Astrocyte (in vitro differentiated cells and primary cell): ENCODE measurements at regions not wholly inside any gene's neighbourhood (a gene's known extent, or its start where the extent isn't known, plus 50 kb on each side); places are given as distances from the start of the nearest gene placed in this dataset.

ENCODE experiments used
- DNase-seq: peaks from one replicate; pipeline ENCODE4 v3.0.0-alpha.2; 2010; ENCODE audit warnings: low read depth
- FAIRE-seq: peaks from 2 replicates; lab custom pipeline; 2011; peaks lifted over from hg19 to GRCh38; lab: Jason Lieb, UNC
- H2AFZ ChIP-seq: 2 replicates; pipeline ENCODE4 v1.6.0; 2012; ENCODE audit warnings: low read depth, low read length, inconsistent platforms
- H3K27ac ChIP-seq: 2 replicates; pipeline ENCODE4 v1.5.1; 2011; ENCODE audit warnings: low read depth, low read length, inconsistent platforms
- H3K27me3 ChIP-seq: 2 replicates; pipeline ENCODE4 v1.6.0; 2011; ENCODE audit warnings: low read length, inconsistent platforms; ENCODE audit not compliant: insufficient read depth
- H3K36me3 ChIP-seq: 2 replicates; pipeline ENCODE4 v1.5.1; 2011; ENCODE audit warnings: low read length, inconsistent platforms; ENCODE audit not compliant: insufficient read depth
- H3K4me1 ChIP-seq: 2 replicates; pipeline ENCODE4 v1.5.1; 2011; ENCODE audit warnings: low read length, inconsistent platforms; ENCODE audit not compliant: insufficient read depth
- H3K4me2 ChIP-seq: 2 replicates; pipeline ENCODE4 v1.6.0; 2012; ENCODE audit warnings: low read length, inconsistent platforms
- H3K4me3 ChIP-seq: 2 replicates; pipeline ENCODE4 v1.5.1; 2011; ENCODE audit warnings: low read depth, mild to moderate bottlenecking, low read length, inconsistent platforms; ENCODE audit not compliant: insufficient read depth
- H3K79me2 ChIP-seq: 2 replicates; pipeline ENCODE4 v1.6.0; 2012; ENCODE audit warnings: mild to moderate bottlenecking, low read length, inconsistent platforms; ENCODE audit not compliant: insufficient read depth
- H3K9ac ChIP-seq: 2 replicates; pipeline ENCODE4 v1.6.0; 2012; ENCODE audit warnings: mild to moderate bottlenecking, low read length, inconsistent platforms
- H3K9me3 ChIP-seq: 2 replicates; pipeline ENCODE4 v1.5.1; 2012; ENCODE audit warnings: low read depth, mild to moderate bottlenecking, low read length, inconsistent platforms; ENCODE audit not compliant: insufficient read depth
- H4K20me1 ChIP-seq: 2 replicates; pipeline ENCODE4 v1.6.0; 2012; ENCODE audit warnings: low read length, inconsistent platforms; ENCODE audit not compliant: insufficient read depth
- H3K27ac Mint-ChIP-seq: one replicate; pipeline ENCODE4 v1.8.0; 2021; ENCODE audit warnings: mild to moderate bottlenecking, mixed read lengths; ENCODE audit not compliant: unreplicated experiment
- H3K27me3 Mint-ChIP-seq: one replicate; pipeline ENCODE4 v1.8.0; 2021; ENCODE audit warnings: low read depth, mixed read lengths; ENCODE audit not compliant: unreplicated experiment
- H3K36me3 Mint-ChIP-seq: one replicate; pipeline ENCODE4 v1.8.0; 2021; ENCODE audit warnings: low read depth, mixed read lengths; ENCODE audit not compliant: unreplicated experiment
- H3K4me1 Mint-ChIP-seq: one replicate; pipeline ENCODE4 v1.8.0; 2021; ENCODE audit warnings: low read depth, mixed read lengths; ENCODE audit not compliant: unreplicated experiment
- H3K4me3 Mint-ChIP-seq: one replicate; pipeline ENCODE4 v1.8.0; 2021; ENCODE audit warnings: mild to moderate bottlenecking, moderate library complexity, mixed read lengths; ENCODE audit not compliant: unreplicated experiment
- H3K9me3 Mint-ChIP-seq: one replicate; pipeline ENCODE4 v1.8.0; 2021; ENCODE audit warnings: mild to moderate bottlenecking, mixed read lengths; ENCODE audit not compliant: unreplicated experiment
- CTCF ChIP-seq: IDR thresholded peaks from 2 replicates; pipeline ENCODE4 v1.5.1; 2011; ENCODE audit warnings: low read depth, mild to moderate bottlenecking, inconsistent platforms, low read length, moderate library complexity; ENCODE audit not compliant: insufficient read depth
- EZH2 ChIP-seq: IDR thresholded peaks from 2 replicates; pipeline ENCODE4 v1.6.1; 2012; ENCODE audit warnings: mild to moderate bottlenecking, low read length, inconsistent platforms; ENCODE audit not compliant: insufficient read depth

GRCh38 chr12:5305425-5305824 lies 126.5 kb upstream of the NTF3 start:
- peaks cover 4% of the 10 kb centered on the region for H3K4me1 Mint-ChIP-seq
- Histone ChIP-seq H3K9me3 (no peaks in the 10 kb centered on the region), H3K4me1 (no peaks in the 10 kb centered on the region), H3K27ac (no peak overlapping the region), H3K4me3 (no peak overlapping the region), H3K4me2 (no peak overlapping the region), H3K9ac (no peak overlapping the region), H3K36me3 (no peaks in the 10 kb centered on the region), H3K27me3 (no peaks in the 10 kb centered on the region), H2AFZ (no peak overlapping the region), H4K20me1 (no peaks in the 10 kb centered on the region), H3K79me2 (no peaks in the 10 kb centered on the region)
- no peak for DNase-seq
- H3K27ac Mint-ChIP-seq, result no peak overlapping the region
- H3K27me3 Mint-ChIP-seq, result peaks cover 13% of the 10 kb centered on the region
- TF ChIP-seq EZH2 (no peak), CTCF (no peak)
- no peaks in the 10 kb centered on the region for H3K36me3 Mint-ChIP-seq
- H3K4me3 Mint-ChIP-seq, result no peak overlapping the region
- no peak for FAIRE-seq
- H3K9me3 Mint-ChIP-seq, result peaks cover 3% of the 10 kb centered on the region

GRCh38 chr12:5305886-5306545 lies 125.9 kb upstream of the NTF3 start:
- Histone ChIP-seq H3K4me3 (no peak overlapping the region), H3K79me2 (no peaks in the 10 kb centered on the region), H3K27ac (no peak overlapping the region), H3K9ac (no peak overlapping the region), H4K20me1 (no peaks in the 10 kb centered on the region), H3K9me3 (no peaks in the 10 kb centered on the region), H3K36me3 (no peaks in the 10 kb centered on the region), H2AFZ (no peak overlapping the region), H3K4me2 (no peak overlapping the region), H3K27me3 (no peaks in the 10 kb centered on the region), H3K4me1 (no peaks in the 10 kb centered on the region)
- peaks cover 13% of the 10 kb centered on the region for H3K27me3 Mint-ChIP-seq
- no peak overlapping the region for H3K4me3 Mint-ChIP-seq
- peaks cover 3% of the 10 kb centered on the region for H3K9me3 Mint-ChIP-seq
- TF ChIP-seq CTCF (no peak), EZH2 (no peak)
- FAIRE-seq (peak; percentile 17), DNase-seq (no peak)
- H3K27ac Mint-ChIP-seq, result no peak overlapping the region
- H3K4me1 Mint-ChIP-seq, result peaks cover 4% of the 10 kb centered on the region
- H3K36me3 Mint-ChIP-seq, result no peaks in the 10 kb centered on the region

- Histone ChIP-seq H3K4me3 (no peak overlapping the region), H3K4me1 (no peaks in the 10 kb centered on the region), H3K9ac (no peak overlapping the region), H3K9me3 (no peaks in the 10 kb centered on the region), H3K79me2 (no peaks in the 10 kb centered on the region), H3K27ac (no peak overlapping the region), H3K27me3 (no peaks in the 10 kb centered on the region), H4K20me1 (no peaks in the 10 kb centered on the region), H3K36me3 (no peaks in the 10 kb centered on the region), H2AFZ (no peak overlapping the region), H3K4me2 (no peak overlapping the region)
- peaks cover 3% of the 10 kb centered on the region for H3K9me3 Mint-ChIP-seq
- no peak for FAIRE-seq
- TF ChIP-seq CTCF, result no peak
- TF ChIP-seq EZH2, result no peak
- no peak overlapping the region for H3K27ac Mint-ChIP-seq
- H3K4me3 Mint-ChIP-seq, result no peak overlapping the region
- DNase-seq, result no peak
- no peaks in the 10 kb centered on the region for H3K36me3 Mint-ChIP-seq
- H3K27me3 Mint-ChIP-seq, result peaks cover 6% of the 10 kb centered on the region
- H3K4me1 Mint-ChIP-seq, result peaks cover 4% of the 10 kb centered on the region
These were observed 124.8 kb upstream of the NTF3 start for GRCh38 chr12:5307065-5307464.
